Fibroblast of pulmonary artery (primary cell): ENCODE measurements at regions not wholly inside any gene's neighbourhood (a gene's known extent, or its start where the extent isn't known, plus 50 kb on each side); places are given as distances from the start of the nearest gene placed in this dataset.

ENCODE experiments used
- DNase-seq: peaks from one replicate; pipeline ENCODE4 v3.0.0-alpha.2; 2010; ENCODE audit warnings: low read depth
- H3K4me3 ChIP-seq: replicated peaks from 2 replicates; pipeline ENCODE4 v1.5.1; 2011; ENCODE audit warnings: low read depth, mild to moderate bottlenecking, control low read depth, low read length, moderate library complexity
- CTCF ChIP-seq: IDR thresholded peaks from 2 replicates; pipeline ENCODE4 v1.5.1; 2011; ENCODE audit warnings: mild to moderate bottlenecking, control low read depth, low read length, inconsistent platforms; ENCODE audit errors: missing control alignments

- no peak for DNase-seq
- no peak for TF ChIP-seq CTCF
- H3K4me3 ChIP-seq: no peak overlapping the region
Observed at GRCh38 chr18:66757946-66758345, 154.1 kb upstream of the CDH19 start.

GRCh38 chr18:66754335-66754734, 150.4 kb upstream of the CDH19 start:
- TF ChIP-seq CTCF: no peak
- no peak overlapping the region for H3K4me3 ChIP-seq
- no peak for DNase-seq

- no peak for DNase-seq
- no peak for TF ChIP-seq CTCF
- no peak overlapping the region for H3K4me3 ChIP-seq
Observed at GRCh38 chr18:66752733-66753132, 148.8 kb upstream of the CDH19 start.

GRCh38 chr18:66749481-66750035, 145.7 kb upstream of the CDH19 start:
- TF ChIP-seq CTCF: no peak
- H3K4me3 ChIP-seq: no peak overlapping the region
- no peak for DNase-seq

- TF ChIP-seq CTCF: peak; percentile 30
- H3K4me3 ChIP-seq: no peak overlapping the region
- peak; percentile 53 for DNase-seq
Observed at GRCh38 chr18:66749030-66749429, 145.1 kb upstream of the CDH19 start.

GRCh38 chr18:66742832-66743231, 138.9 kb upstream of the CDH19 start:
- no peak for TF ChIP-seq CTCF
- no peak for DNase-seq
- H3K4me3 ChIP-seq: no peak overlapping the region

- no peak for DNase-seq
- TF ChIP-seq CTCF: no peak
- no peak overlapping the region for H3K4me3 ChIP-seq
Observed at GRCh38 chr18:66735933-66736332, 132.0 kb upstream of the CDH19 start.
